ENCODE measurements at regions not wholly inside any gene's neighbourhood (a gene's known extent, or its start where the extent isn't known, plus 50 kb on each side); places are given as distances from the start of the nearest gene placed in this dataset.

DNA sequence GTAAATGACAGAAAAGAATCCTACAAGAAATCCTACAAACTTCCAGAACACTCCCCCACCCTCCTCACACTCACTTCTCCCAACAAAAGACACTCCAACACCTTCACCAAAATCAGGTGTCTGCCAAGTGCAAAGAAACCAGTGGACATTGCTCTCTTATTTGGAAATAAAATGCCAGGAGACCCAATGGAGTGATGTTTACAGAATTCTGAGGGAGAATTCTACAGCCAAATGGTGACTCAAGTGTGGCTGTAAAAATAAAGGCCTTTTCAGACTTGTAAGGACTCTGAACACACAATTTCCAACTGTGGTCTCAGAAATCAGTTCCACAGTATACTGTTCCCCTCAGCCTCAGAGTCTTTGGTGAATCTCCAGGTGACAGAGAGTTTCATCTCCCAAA is 109.6 kb upstream of the CARMIL1 start:
- H3K27ac ChIP-seq: no peak overlapping the region
- no peak overlapping the region for H2AFZ ChIP-seq
- H3K4me3 ChIP-seq (ENCODE audit: low read depth, low read length): no peak overlapping the region
- H3K4me2 ChIP-seq (ENCODE audit: low read length): no peak overlapping the region
- no peak overlapping the region for H3K9ac ChIP-seq
- no peak for TF ChIP-seq CTCF (IDR thresholded peaks at IDR 0.05)
- H3K9me3 ChIP-seq (ENCODE audit: control insufficient read depth, low read length): no peaks in the 10 kb centered on the region
- H3K4me1 ChIP-seq: no peaks in the 10 kb centered on the region
- H3K27me3 ChIP-seq (ENCODE audit: control insufficient read depth, insufficient read depth, low read length): no peaks in the 10 kb centered on the region
- no peaks in the 10 kb centered on the region for H3K79me2 ChIP-seq
- H3K36me3 ChIP-seq (ENCODE audit: control insufficient read depth, insufficient read depth, low read length): no peaks in the 10 kb centered on the region

- Histone ChIP-seq H2AFZ (no peak overlapping the region), H3K27ac (no peak overlapping the region), H3K9ac (no peak overlapping the region), H3K79me2 (no peaks in the 10 kb centered on the region), H3K4me3 (ENCODE audit: low read depth, low read length) (no peak overlapping the region), H3K36me3 (ENCODE audit: control insufficient read depth, insufficient read depth, low read length) (no peaks in the 10 kb centered on the region), H3K4me2 (ENCODE audit: low read length) (no peak overlapping the region), H3K9me3 (ENCODE audit: control insufficient read depth, low read length) (no peaks in the 10 kb centered on the region), H3K4me1 (no peaks in the 10 kb centered on the region), H3K27me3 (ENCODE audit: control insufficient read depth, insufficient read depth, low read length) (no peaks in the 10 kb centered on the region)
- no peak for TF ChIP-seq CTCF (IDR thresholded peaks at IDR 0.05)
Observed at GRCh38 chr6:25169961-25170360, 109.2 kb upstream of the CARMIL1 start.

GRCh38 chr6:25170640-25171039 is 108.5 kb upstream of the CARMIL1 start:
- no peak overlapping the region for H2AFZ ChIP-seq
- no peaks in the 10 kb centered on the region for H3K4me1 ChIP-seq
- H3K27me3 ChIP-seq (ENCODE audit: control insufficient read depth, insufficient read depth, low read length): no peaks in the 10 kb centered on the region
- no peak for TF ChIP-seq CTCF (IDR thresholded peaks at IDR 0.05)
- no peaks in the 10 kb centered on the region for H3K9me3 ChIP-seq (ENCODE audit: control insufficient read depth, low read length)
- no peak overlapping the region for H3K4me2 ChIP-seq (ENCODE audit: low read length)
- H3K27ac ChIP-seq: no peak overlapping the region
- no peaks in the 10 kb centered on the region for H3K36me3 ChIP-seq (ENCODE audit: control insufficient read depth, insufficient read depth, low read length)
- H3K79me2 ChIP-seq: no peaks in the 10 kb centered on the region
- H3K4me3 ChIP-seq (ENCODE audit: low read depth, low read length): no peak overlapping the region
- H3K9ac ChIP-seq: no peak overlapping the region

GRCh38 chr6:25171301-25171700 is 107.9 kb upstream of the CARMIL1 start:
- H3K27me3 ChIP-seq (ENCODE audit: control insufficient read depth, insufficient read depth, low read length): no peaks in the 10 kb centered on the region
- H3K9ac ChIP-seq: no peak overlapping the region
- no peak for TF ChIP-seq CTCF (IDR thresholded peaks at IDR 0.05)
- no peak overlapping the region for H3K27ac ChIP-seq
- no peaks in the 10 kb centered on the region for H3K36me3 ChIP-seq (ENCODE audit: control insufficient read depth, insufficient read depth, low read length)
- H2AFZ ChIP-seq: no peak overlapping the region
- H3K79me2 ChIP-seq: no peaks in the 10 kb centered on the region
- H3K4me1 ChIP-seq: no peaks in the 10 kb centered on the region
- H3K4me2 ChIP-seq (ENCODE audit: low read length): no peak overlapping the region
- H3K4me3 ChIP-seq (ENCODE audit: low read depth, low read length): no peak overlapping the region
- H3K9me3 ChIP-seq (ENCODE audit: control insufficient read depth, low read length): no peaks in the 10 kb centered on the region

GRCh38 chr6:25172819-25173218 is 106.4 kb upstream of the CARMIL1 start:
- H3K79me2 ChIP-seq: no peaks in the 10 kb centered on the region
- no peaks in the 10 kb centered on the region for H3K9me3 ChIP-seq (ENCODE audit: control insufficient read depth, low read length)
- no peak for TF ChIP-seq CTCF (IDR thresholded peaks at IDR 0.05)
- H3K27me3 ChIP-seq (ENCODE audit: control insufficient read depth, insufficient read depth, low read length): no peaks in the 10 kb centered on the region
- H3K4me1 ChIP-seq: no peaks in the 10 kb centered on the region
- H3K27ac ChIP-seq: no peak overlapping the region
- H3K9ac ChIP-seq: no peak overlapping the region
- no peaks in the 10 kb centered on the region for H3K36me3 ChIP-seq (ENCODE audit: control insufficient read depth, insufficient read depth, low read length)
- no peak overlapping the region for H3K4me2 ChIP-seq (ENCODE audit: low read length)
- H3K4me3 ChIP-seq (ENCODE audit: low read depth, low read length): no peak overlapping the region
- no peak overlapping the region for H2AFZ ChIP-seq
